ENCODE measurements at regions not wholly inside any gene's neighbourhood (a gene's known extent, or its start where the extent isn't known, plus 50 kb on each side); places are given as distances from the start of the nearest gene placed in this dataset.

DNA sequence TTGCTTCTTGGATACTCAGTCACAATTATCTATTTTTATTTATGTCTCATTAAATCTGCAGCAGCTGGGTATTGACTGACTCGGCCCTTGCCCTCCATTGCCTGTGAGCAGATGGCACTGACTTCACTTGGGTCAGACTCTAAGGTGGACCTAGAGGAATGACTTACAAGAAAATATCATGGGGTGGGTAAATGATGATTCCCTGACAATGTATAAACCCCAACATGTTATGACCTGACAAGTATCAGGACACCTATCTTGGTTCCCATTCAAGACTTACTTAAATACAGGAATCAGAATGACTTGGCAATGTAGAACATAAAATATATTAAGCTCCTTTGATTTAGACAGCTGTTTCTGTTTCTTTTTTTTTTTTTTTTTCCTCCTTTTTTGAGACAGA is 953.5 kb downstream of the CDH11 start:
- no CpG with 5 or more reads among the region's 1 CpG for WGBS (ENCODE audit: insufficient coverage, insufficient read length)
- H3K36me3 ChIP-seq (ENCODE audit: control insufficient read depth, insufficient read depth, low read length): no peaks in the 10 kb centered on the region
- H3K27me3 ChIP-seq (ENCODE audit: control insufficient read depth, insufficient read depth, low read length): no peaks in the 10 kb centered on the region
- H3K27ac ChIP-seq (ENCODE audit: low read length): no peak overlapping the region
- no peaks in the 10 kb centered on the region for H3K9me3 ChIP-seq (ENCODE audit: control insufficient read depth, insufficient read depth, low read length)
- DNase-seq (ENCODE audit: low read depth, low spot score): no peak
- no peak overlapping the region for H3K4me3 ChIP-seq (ENCODE audit: low read length)
- no peaks in the 10 kb centered on the region for H3K4me1 ChIP-seq (ENCODE audit: control insufficient read depth, insufficient read depth, low read length)

DNA sequence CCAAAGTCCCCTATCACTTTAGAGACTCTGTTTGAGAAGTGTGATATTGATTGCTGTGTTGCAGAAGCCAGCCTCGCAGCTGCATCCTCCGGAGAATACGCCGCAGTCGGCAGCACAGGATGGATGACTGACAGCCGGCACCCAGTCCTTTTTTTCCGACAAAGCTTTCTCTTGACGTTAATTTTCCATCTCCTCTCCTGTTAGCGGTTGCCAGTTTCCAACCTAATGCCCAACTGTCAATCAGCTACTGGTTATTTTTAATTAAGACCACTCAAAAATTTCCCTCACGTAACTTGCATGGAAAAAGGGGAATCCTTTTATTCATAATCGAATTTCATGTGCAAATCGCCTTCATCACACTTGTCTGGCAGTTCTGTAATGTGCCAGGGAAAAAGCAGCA is 953.9 kb downstream of the CDH11 start:
- Histone ChIP-seq H3K4me1 (ENCODE audit: control insufficient read depth, insufficient read depth, low read length) (no peaks in the 10 kb centered on the region), H3K36me3 (ENCODE audit: control insufficient read depth, insufficient read depth, low read length) (no peaks in the 10 kb centered on the region), H3K27ac (ENCODE audit: low read length) (no peak overlapping the region), H3K27me3 (ENCODE audit: control insufficient read depth, insufficient read depth, low read length) (no peaks in the 10 kb centered on the region), H3K4me3 (ENCODE audit: low read length) (no peak overlapping the region), H3K9me3 (ENCODE audit: control insufficient read depth, insufficient read depth, low read length) (no peaks in the 10 kb centered on the region)
- no CpG with 5 or more reads among the region's 12 CpGs for WGBS (ENCODE audit: insufficient coverage, insufficient read length)
- DNase-seq (ENCODE audit: low read depth, low spot score): no peak

DNA sequence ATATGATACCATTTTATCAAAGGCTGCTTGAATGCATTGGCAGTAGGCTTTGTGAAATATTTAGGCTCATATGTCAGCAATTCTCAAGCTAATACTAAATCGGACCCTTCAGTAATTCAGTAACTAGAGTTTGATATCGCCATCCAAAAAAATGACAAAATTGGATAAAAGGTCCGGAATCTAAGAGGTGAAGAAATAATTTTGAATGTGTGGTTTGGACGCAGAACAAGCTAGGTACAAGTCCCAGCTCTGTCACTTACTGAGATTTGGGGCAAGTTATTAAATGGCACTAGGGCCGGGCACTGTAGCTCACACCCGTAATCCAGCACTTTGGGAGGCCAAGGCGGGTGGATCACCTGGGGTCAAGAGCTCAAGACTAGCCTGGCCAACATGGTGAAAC is 956.5 kb downstream of the CDH11 start:
- H3K27ac ChIP-seq (ENCODE audit: low read length): no peak overlapping the region
- WGBS (ENCODE audit: insufficient coverage, insufficient read length): no CpG with 5 or more reads among the region's 7 CpGs
- no peak overlapping the region for H3K4me3 ChIP-seq (ENCODE audit: low read length)
- no peaks in the 10 kb centered on the region for H3K9me3 ChIP-seq (ENCODE audit: control insufficient read depth, insufficient read depth, low read length)
- H3K36me3 ChIP-seq (ENCODE audit: control insufficient read depth, insufficient read depth, low read length): no peaks in the 10 kb centered on the region
- no peak for DNase-seq (ENCODE audit: low read depth, low spot score)
- no peaks in the 10 kb centered on the region for H3K4me1 ChIP-seq (ENCODE audit: control insufficient read depth, insufficient read depth, low read length)
- H3K27me3 ChIP-seq (ENCODE audit: control insufficient read depth, insufficient read depth, low read length): no peaks in the 10 kb centered on the region

DNA sequence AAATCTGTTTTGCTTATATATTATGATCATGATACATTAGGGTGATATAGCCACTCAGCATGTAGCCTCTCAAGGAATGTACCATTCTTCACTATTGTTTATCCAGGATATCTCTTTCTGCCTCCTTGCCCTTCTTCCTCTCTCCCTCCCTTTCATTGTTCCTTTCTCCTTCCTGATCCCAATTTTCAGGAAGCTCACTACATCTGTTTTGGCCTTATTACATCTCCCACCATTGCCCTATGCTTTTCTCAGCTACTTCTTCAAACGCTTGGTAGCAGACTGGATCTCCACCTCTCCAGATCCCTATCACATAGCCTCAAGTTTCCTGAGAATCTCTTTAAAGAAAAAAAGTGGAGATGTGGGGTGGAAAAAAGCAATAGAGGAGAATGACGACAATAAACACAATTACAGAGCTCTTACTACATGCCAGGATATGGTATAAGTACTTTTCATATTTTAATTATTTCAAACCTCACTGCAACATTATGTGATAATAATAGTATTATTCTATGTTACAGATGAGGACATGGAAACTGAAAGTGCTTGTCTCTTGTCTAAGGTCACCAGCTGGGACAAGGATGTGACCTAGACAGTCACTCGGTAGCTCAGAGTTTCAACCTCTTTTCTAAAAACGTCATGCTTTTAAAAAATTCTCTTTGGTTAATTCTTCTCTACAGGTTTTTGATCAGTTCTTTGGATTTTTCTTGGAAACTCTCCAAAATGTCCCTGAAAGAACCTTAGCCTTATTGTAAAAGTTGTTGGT is 959.1 kb downstream of the CDH11 start:
- Histone ChIP-seq H3K27me3 (ENCODE audit: control insufficient read depth, insufficient read depth, low read length) (no peaks in the 10 kb centered on the region), H3K4me3 (ENCODE audit: low read length) (no peak overlapping the region), H3K4me1 (ENCODE audit: control insufficient read depth, insufficient read depth, low read length) (no peaks in the 10 kb centered on the region), H3K36me3 (ENCODE audit: control insufficient read depth, insufficient read depth, low read length) (no peaks in the 10 kb centered on the region), H3K9me3 (ENCODE audit: control insufficient read depth, insufficient read depth, low read length) (no peaks in the 10 kb centered on the region), H3K27ac (ENCODE audit: low read length) (no peak overlapping the region)
- DNase-seq (ENCODE audit: low read depth, low spot score): no peak
- no CpG with 5 or more reads among the region's 4 CpGs for WGBS (ENCODE audit: insufficient coverage, insufficient read length)

DNA sequence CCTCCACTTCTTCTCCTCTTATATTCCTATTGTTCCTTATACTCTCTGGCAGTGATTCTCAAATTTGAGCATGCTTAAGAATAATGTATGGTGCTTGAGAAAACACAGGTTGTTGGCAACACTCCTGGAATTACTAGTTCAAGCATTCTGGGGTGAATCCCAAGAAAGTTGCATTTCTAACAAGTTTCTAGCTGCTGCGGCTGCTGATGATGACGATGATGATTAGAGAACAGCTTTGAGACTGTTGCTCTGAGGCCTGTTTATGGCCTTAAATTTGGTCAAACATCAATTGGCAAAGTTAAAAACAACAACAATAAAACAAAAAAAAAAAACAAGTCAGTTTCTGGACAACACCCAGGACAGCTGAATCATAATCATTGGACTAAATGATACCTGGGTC is 961.9 kb downstream of the CDH11 start:
- Histone ChIP-seq H3K9me3 (ENCODE audit: control insufficient read depth, insufficient read depth, low read length) (no peaks in the 10 kb centered on the region), H3K27ac (ENCODE audit: low read length) (no peak overlapping the region), H3K4me1 (ENCODE audit: control insufficient read depth, insufficient read depth, low read length) (no peaks in the 10 kb centered on the region), H3K36me3 (ENCODE audit: control insufficient read depth, insufficient read depth, low read length) (no peaks in the 10 kb centered on the region), H3K4me3 (ENCODE audit: low read length) (no peak overlapping the region), H3K27me3 (ENCODE audit: control insufficient read depth, insufficient read depth, low read length) (no peaks in the 10 kb centered on the region)
- WGBS (ENCODE audit: insufficient coverage, insufficient read length): no CpG with 5 or more reads among the region's 2 CpGs
- no peak for DNase-seq (ENCODE audit: low read depth, low spot score)

DNA sequence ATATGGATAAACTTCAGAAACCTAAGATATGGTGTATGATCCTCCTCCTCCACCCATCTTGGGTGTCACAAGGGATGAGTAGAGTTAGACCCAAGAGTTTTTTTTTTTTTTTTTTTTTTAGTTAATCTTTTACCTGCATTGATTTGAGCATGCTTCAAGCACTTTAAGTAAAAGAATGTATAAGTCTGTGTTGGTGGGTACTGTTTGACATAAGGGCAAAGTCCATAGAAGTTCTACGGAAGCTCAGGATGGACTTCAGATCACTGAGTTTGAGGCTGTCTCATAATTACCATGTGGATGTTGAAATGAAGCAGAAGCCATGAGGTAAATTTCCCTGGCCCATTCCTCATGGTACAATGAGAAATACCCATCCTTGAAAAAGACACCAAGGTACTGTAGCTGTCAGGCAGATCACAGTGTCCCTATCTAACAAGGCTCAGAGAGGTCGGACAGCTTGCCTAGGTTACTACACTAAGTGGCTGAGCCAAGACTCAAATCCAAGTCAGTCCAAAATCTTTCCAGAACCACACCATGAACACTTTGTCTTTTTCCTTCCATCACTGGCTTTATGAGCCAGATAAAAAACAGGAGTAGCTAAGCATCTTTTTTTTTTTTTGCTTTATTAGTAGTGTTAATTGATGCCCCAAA is 962.8 kb downstream of the CDH11 start:
- Histone ChIP-seq H3K36me3 (ENCODE audit: control insufficient read depth, insufficient read depth, low read length) (no peaks in the 10 kb centered on the region), H3K4me3 (ENCODE audit: low read length) (no peak overlapping the region), H3K9me3 (ENCODE audit: control insufficient read depth, insufficient read depth, low read length) (no peaks in the 10 kb centered on the region), H3K27ac (ENCODE audit: low read length) (no peak overlapping the region), H3K27me3 (ENCODE audit: control insufficient read depth, insufficient read depth, low read length) (no peaks in the 10 kb centered on the region), H3K4me1 (ENCODE audit: control insufficient read depth, insufficient read depth, low read length) (no peaks in the 10 kb centered on the region)
- WGBS (ENCODE audit: insufficient coverage, insufficient read length): no CpG with 5 or more reads among the region's 2 CpGs
- DNase-seq (ENCODE audit: low read depth, low spot score): no peak

DNA sequence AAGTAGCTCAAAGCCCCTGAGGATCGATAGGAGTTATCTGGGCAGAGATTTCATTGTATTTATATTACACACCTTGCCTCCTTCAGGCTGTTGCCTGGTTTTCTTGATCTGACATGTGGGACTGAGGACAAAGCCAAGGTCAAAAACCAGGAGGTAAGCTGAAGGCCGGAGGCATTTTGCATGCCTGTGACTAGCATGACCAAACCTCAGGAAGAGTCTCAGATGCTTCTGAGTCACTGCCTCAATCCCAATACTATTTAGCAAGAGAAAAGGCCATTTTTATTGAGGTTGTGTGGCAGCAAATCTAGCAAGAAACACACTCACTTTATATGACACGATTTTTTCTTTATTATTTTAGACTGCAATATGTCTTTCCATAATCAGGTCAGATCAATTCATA is 968.1 kb downstream of the CDH11 start:
- H3K27me3 ChIP-seq (ENCODE audit: control insufficient read depth, insufficient read depth, low read length): no peaks in the 10 kb centered on the region
- no peak overlapping the region for H3K27ac ChIP-seq (ENCODE audit: low read length)
- no peak for DNase-seq (ENCODE audit: low read depth, low spot score)
- no peaks in the 10 kb centered on the region for H3K36me3 ChIP-seq (ENCODE audit: control insufficient read depth, insufficient read depth, low read length)
- H3K4me1 ChIP-seq (ENCODE audit: control insufficient read depth, insufficient read depth, low read length): no peaks in the 10 kb centered on the region
- no CpG with 5 or more reads among the region's 3 CpGs for WGBS (ENCODE audit: insufficient coverage, insufficient read length)
- H3K4me3 ChIP-seq (ENCODE audit: low read length): no peak overlapping the region
- H3K9me3 ChIP-seq (ENCODE audit: control insufficient read depth, insufficient read depth, low read length): no peaks in the 10 kb centered on the region

DNA sequence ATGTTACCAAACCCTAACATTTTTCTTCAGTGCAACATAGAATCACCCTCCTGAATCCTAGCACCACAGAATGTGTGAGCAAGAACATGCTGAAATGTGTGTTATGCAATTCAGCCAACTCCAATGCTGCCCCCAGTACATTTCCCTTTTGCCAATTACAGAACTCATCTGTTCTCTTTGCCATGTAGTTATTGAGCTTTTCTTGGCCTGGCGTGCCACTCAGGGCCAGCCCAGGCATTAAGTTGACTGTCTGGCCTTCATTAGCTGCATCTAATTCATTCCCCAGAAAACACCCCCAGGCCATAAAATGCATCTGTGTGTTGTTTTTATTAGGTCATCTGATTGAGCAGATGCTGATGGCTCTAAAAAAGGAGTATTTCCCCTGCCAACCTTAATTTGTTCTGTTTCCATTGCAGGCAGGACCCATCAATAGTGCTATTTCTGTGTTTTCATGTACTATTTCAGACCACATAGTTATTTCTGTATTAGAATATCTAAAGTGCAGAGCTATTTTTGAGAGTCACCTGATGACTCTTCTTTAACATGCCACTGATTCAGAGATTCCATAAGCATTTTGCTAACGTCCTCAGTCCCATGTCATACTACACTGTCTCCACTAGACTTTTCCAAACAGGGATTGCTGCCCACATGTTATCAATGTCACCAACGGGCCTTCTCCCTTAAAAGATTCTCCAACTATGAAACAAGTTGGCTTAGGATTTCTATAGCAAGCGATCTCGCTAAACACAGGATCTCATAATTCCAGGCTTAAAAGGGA is 969.7 kb downstream of the CDH11 start:
- DNase-seq (ENCODE audit: low read depth, low spot score): no peak
- no peaks in the 10 kb centered on the region for H3K9me3 ChIP-seq (ENCODE audit: control insufficient read depth, insufficient read depth, low read length)
- no CpG with 5 or more reads among the region's 5 CpGs for WGBS (ENCODE audit: insufficient coverage, insufficient read length)
- H3K36me3 ChIP-seq (ENCODE audit: control insufficient read depth, insufficient read depth, low read length): no peaks in the 10 kb centered on the region
- no peak overlapping the region for H3K27ac ChIP-seq (ENCODE audit: low read length)
- H3K4me3 ChIP-seq (ENCODE audit: low read length): no peak overlapping the region
- H3K27me3 ChIP-seq (ENCODE audit: control insufficient read depth, insufficient read depth, low read length): no peaks in the 10 kb centered on the region
- H3K4me1 ChIP-seq (ENCODE audit: control insufficient read depth, insufficient read depth, low read length): no peaks in the 10 kb centered on the region

DNA sequence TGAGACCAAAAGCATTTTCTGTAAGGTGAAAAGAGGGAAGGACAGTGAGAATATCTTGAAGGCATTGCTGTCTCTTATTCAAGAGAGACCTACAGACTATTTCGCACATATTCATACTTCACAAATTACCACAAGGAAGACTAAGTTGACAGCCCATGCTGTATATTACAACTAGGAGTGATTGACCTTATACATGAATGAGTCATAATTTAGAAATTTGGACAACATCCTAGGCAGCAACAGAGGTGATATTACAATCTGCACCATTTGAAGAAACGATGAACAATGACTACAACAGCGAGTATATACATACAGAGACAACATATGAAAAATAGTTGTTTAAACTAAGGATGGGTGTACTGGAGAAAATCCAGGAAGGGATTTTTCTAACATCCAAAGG is 971.7 kb downstream of the CDH11 start:
- H3K36me3 ChIP-seq (ENCODE audit: control insufficient read depth, insufficient read depth, low read length): no peaks in the 10 kb centered on the region
- H3K27ac ChIP-seq (ENCODE audit: low read length): no peak overlapping the region
- no peak overlapping the region for H3K4me3 ChIP-seq (ENCODE audit: low read length)
- no peaks in the 10 kb centered on the region for H3K4me1 ChIP-seq (ENCODE audit: control insufficient read depth, insufficient read depth, low read length)
- H3K27me3 ChIP-seq (ENCODE audit: control insufficient read depth, insufficient read depth, low read length): no peaks in the 10 kb centered on the region
- H3K9me3 ChIP-seq (ENCODE audit: control insufficient read depth, insufficient read depth, low read length): no peaks in the 10 kb centered on the region
- no CpG with 5 or more reads among the region's 3 CpGs for WGBS (ENCODE audit: insufficient coverage, insufficient read length)
- DNase-seq (ENCODE audit: low read depth, low spot score): no peak

DNA sequence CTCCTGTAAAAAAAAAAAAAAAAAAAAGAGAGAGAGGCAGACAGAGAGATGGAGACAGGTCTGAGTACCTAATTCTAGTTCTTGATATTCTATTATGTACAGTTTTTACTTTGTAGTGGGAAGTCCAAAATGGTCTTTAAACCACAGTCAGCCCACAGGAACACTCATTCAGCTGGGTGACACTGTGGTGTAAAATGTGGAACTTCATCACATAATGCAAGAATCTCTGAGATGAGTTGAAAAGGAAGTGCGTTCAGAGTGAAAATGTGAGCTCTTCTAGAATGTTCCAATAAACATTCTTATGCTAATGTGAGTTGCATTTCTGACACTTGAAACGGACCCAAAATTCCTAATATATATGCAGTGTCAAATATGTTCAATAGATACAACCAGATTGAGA is 972.1 kb downstream of the CDH11 start:
- no CpG with 5 or more reads among the region's 2 CpGs for WGBS (ENCODE audit: insufficient coverage, insufficient read length)
- no peak for DNase-seq (ENCODE audit: low read depth, low spot score)

More for the DNA sequence above, 972.1 kb downstream of the CDH11 start:
- Histone ChIP-seq H3K9me3 (ENCODE audit: control insufficient read depth, insufficient read depth, low read length) (no peaks in the 10 kb centered on the region), H3K4me3 (ENCODE audit: low read length) (no peak overlapping the region), H3K4me1 (ENCODE audit: control insufficient read depth, insufficient read depth, low read length) (no peaks in the 10 kb centered on the region), H3K36me3 (ENCODE audit: control insufficient read depth, insufficient read depth, low read length) (no peaks in the 10 kb centered on the region), H3K27me3 (ENCODE audit: control insufficient read depth, insufficient read depth, low read length) (no peaks in the 10 kb centered on the region), H3K27ac (ENCODE audit: low read length) (no peak overlapping the region)
